AG04450 (cell line): ENCODE measurements at regions not wholly inside any gene's neighbourhood (a gene's known extent, or its start where the extent isn't known, plus 50 kb on each side); places are given as distances from the start of the nearest gene placed in this dataset.

Experiments used
- CTCF ChIA-PET: fragments of 300-600, 350-600 bp; formaldehyde crosslinking; extraction: SDS; loops from one replicate; lab custom pipeline; 2022; ENCODE audit warnings: antibody characterized with exemption, inconsistent platforms; lab: Charles Lee
- POLR2A ChIA-PET: fragments of 350-600 bp; formaldehyde crosslinking; extraction: SDS; loops from one replicate; lab custom pipeline; 2021; ENCODE audit warnings: antibody characterized with exemption, inconsistent platforms; lab: Yijun Ruan, JAX
- DNase-seq: peaks from one replicate; pipeline ENCODE4 v3.0.0-alpha.2; 2011; ENCODE audit warnings: low read depth, low spot score
- H3K27ac ChIP-seq: one replicate; pipeline ENCODE4 v1.5.1; 2012; ENCODE audit warnings: low read depth, low read length, control low read depth
- H3K27me3 ChIP-seq: one replicate; pipeline ENCODE4 v1.6.0; 2012; ENCODE audit warnings: low read length; ENCODE audit not compliant: control insufficient read depth, insufficient read depth
- H3K4me3 ChIP-seq: 2 replicates; pipeline ENCODE4 v1.5.1; 2011; ENCODE audit warnings: mild to moderate bottlenecking, low read depth, low read length, control low read depth
- H3K9me3 ChIP-seq: 2 replicates; pipeline ENCODE4 v1.5.1; 2012; ENCODE audit warnings: low read length; ENCODE audit not compliant: control insufficient read depth, insufficient read depth
- TF ChIP-seq, protein P1 (sequence below): IDR thresholded peaks from 2 replicates; pipeline ENCODE4 v1.5.1; 2011; ENCODE audit warnings: low read depth, low read length, control low read depth, inconsistent platforms

DNA sequence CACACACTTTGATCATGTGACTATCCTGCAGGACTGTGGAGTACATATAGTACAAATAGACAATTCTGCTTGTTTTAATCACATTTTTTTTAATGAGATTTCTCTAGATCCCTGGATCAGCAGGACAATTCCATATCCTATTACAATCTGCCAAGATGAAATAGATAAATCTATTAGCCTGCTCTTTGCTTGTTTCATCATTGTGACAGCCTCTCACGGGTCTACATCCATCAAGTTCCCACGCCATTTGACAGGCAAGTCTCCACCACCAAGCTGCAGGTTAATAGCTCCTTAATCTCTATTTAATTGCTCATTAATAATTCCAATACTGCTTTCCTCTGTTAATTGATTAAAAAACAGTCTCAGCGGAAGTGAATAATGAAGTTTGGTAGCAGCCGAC is 671.5 kb downstream of the CCSER2 start:
- CTCF ChIA-PET = no interaction called here
- TF ChIP-seq, protein P1, sequence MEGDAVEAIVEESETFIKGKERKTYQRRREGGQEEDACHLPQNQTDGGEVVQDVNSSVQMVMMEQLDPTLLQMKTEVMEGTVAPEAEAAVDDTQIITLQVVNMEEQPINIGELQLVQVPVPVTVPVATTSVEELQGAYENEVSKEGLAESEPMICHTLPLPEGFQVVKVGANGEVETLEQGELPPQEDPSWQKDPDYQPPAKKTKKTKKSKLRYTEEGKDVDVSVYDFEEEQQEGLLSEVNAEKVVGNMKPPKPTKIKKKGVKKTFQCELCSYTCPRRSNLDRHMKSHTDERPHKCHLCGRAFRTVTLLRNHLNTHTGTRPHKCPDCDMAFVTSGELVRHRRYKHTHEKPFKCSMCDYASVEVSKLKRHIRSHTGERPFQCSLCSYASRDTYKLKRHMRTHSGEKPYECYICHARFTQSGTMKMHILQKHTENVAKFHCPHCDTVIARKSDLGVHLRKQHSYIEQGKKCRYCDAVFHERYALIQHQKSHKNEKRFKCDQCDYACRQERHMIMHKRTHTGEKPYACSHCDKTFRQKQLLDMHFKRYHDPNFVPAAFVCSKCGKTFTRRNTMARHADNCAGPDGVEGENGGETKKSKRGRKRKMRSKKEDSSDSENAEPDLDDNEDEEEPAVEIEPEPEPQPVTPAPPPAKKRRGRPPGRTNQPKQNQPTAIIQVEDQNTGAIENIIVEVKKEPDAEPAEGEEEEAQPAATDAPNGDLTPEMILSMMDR = no peak
- H3K27me3 ChIP-seq = no peaks in the 10 kb centered on the region
- POLR2A ChIA-PET = no interaction called here
- H3K9me3 ChIP-seq = peaks cover 12% of the 10 kb centered on the region; the same call in 1 of the 2 replicates
- H3K27ac ChIP-seq = no peak overlapping the region
- no peak for DNase-seq
- no peak overlapping the region for H3K4me3 ChIP-seq

DNA sequence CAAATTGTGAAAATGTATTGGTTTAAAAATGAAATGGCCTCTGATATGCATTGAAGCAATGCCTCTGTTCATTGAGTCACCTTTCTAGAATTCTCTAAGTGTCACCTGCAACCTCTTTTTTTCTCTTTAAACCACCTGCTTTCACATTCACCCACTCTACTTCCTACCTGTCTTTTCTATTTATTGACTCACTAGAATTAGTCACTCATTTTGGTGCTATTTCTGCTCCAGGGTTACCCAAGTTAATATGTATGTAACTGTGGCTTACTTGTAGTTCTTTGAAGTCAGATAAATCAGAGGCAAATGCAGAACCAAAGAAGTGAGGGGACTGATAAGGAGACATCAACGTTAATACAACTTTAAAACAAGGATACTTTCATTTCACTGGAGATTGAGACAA is 674.7 kb downstream of the CCSER2 start:
- no peak for DNase-seq
- TF ChIP-seq, protein P1 = no peak

DNA sequence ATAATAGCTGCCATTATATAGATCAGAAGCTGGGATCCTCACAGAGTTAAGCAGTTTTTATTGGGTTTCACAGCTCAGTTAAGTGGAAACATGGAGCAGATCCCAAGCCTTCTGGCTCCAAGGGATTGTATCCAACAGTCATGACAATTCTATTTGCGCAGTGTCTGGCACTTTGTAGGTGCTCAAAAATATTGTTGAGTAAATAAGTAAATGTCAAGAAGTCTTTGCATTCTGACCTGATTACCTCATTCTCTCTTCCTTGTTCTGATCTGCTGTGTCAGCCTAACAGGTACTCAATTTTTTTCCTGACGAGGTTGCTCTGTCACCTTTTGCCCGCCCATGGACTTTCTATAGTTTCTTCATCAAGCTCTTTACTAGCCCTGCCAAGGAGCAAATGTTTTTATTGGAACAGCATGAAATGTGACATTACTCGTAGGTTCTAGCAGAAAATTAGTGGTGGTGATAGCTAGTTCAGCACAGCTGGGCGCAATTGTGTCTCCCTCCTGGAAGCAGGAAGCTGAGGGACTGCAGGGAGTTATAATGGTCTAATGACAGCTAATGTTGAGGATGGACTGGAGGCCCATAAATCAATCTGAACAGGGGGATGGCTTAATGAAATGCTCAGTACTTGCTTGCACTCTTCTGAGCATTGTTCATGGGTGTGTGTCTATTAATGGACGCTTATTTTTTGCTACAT is 680.2 kb downstream of the CCSER2 start:
- no peak for DNase-seq
- Histone ChIP-seq H3K27ac (no peak overlapping the region), H3K9me3 (no peaks in the 10 kb centered on the region; the same call in none of the 2 replicates), H3K27me3 (no peaks in the 10 kb centered on the region), H3K4me3 (no peak overlapping the region)
- ChIA-PET CTCF (no interaction called here), POLR2A (no interaction called here)
- TF ChIP-seq, protein P1 = no peak

More for the DNA sequence above, 674.7 kb downstream of the CCSER2 start:
- Histone ChIP-seq H3K27me3 (no peaks in the 10 kb centered on the region), H3K4me3 (no peak overlapping the region), H3K27ac (no peak overlapping the region), H3K9me3 (no peaks in the 10 kb centered on the region)
- CTCF ChIA-PET = no interaction called here
- POLR2A ChIA-PET = no interaction called here

DNA sequence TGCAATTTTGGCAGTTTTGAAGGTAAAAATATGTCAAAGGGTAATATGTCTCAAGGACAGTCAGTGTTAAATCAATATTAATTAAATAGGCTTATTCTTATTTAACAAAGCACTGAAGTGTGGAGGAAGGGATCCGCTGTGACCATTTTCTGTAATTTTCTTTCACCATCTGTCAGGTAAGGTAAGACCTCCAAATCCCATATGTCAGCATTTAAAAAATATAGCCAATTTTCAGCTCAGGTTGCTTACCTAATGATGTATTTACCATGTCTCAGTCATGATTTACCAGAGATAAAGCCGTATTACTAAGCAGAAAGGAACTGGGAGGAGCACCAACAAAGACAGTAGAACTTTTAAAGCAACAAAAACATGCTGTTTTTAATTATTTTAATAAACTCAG is 683.9 kb downstream of the CCSER2 start:
- ChIA-PET CTCF (no interaction called here), POLR2A (no interaction called here)
- DNase-seq = no peak
- no peak overlapping the region for H3K27ac ChIP-seq
- no peak overlapping the region for H3K4me3 ChIP-seq
- H3K27me3 ChIP-seq = no peaks in the 10 kb centered on the region
- H3K9me3 ChIP-seq = no peaks in the 10 kb centered on the region; the same call in none of the 2 replicates
- TF ChIP-seq, protein P1 = no peak

DNA sequence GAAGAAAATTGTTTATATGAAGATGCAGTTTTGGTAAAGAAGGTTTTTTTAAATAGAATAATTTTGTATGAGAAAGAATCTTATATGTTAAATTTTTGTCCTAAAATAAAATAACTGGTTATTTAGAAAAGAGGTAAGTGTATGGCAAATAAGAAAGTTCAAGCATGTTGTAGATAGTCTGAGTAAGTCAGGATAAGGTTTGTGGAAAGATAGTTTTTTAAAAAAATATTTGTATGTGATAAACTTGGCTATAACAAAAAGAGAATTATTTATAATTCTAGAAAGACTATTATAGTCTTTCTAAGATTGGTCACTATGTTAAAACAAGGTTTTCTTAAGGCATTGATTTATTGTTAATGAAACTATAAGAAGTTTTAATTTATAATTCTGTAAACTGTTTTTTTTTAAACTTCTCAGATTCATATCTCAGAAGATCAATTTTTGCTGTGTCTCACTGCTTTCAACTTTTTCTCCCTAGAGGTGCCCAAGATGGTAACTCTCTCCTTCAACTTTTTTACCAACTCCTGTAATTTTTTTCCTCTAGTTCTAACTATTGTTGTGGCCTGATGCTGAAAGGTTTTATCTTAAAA is 698.6 kb downstream of the CCSER2 start:
- CTCF ChIA-PET = no interaction called here
- H3K27ac ChIP-seq = no peak overlapping the region
- H3K9me3 ChIP-seq = peaks cover 4% of the 10 kb centered on the region; the same call in 1 of the 2 replicates
- POLR2A ChIA-PET = no interaction called here
- TF ChIP-seq, protein P1 = no peak
- no peak overlapping the region for H3K4me3 ChIP-seq
- no peaks in the 10 kb centered on the region for H3K27me3 ChIP-seq
- DNase-seq = no peak
